ENCODE measurements at regions not wholly inside any gene's neighbourhood (a gene's known extent, or its start where the extent isn't known, plus 50 kb on each side); places are given as distances from the start of the nearest gene placed in this dataset.

DNA sequence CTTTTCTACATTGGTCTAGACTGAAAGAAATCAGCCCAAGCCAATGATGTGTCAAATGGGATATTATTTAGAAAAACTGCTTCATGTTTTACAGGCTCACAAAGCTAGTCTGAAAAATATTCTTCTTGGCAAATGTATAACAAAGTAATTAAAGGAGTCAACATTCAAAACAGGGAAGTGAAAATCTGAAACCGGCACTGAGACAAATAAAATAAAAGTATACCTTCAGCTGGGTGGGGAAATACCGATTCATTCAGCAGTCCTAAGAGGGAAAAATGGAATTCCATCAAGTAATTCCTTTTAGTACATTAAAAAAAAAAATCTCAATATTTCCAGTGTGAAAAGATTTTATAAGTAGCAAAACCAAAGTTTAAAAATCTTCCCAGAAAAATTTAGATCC is 259.6 kb upstream of the SLC24A2 start:
- TF ChIP-seq POLR2A (IDR thresholded peaks at IDR 0.05; ENCODE audit: low read length) (no peak), GATA1 (IDR thresholded peaks at IDR 0.05; ENCODE audit: low read depth, low read length) (no peak)

All from erythroblast (primary cell).